GM18870 (cell line): ENCODE measurements at regions not wholly inside any gene's neighbourhood (a gene's known extent, or its start where the extent isn't known, plus 50 kb on each side); places are given as distances from the start of the nearest gene placed in this dataset.

Experiments
- ATAC-seq: cut with Tn5 transposase; IDR thresholded peaks from one replicate; pipeline ENCODE4 v1.9.1; 2021; ENCODE audit warnings: moderate library complexity; ENCODE audit not compliant: unreplicated experiment

DNA sequence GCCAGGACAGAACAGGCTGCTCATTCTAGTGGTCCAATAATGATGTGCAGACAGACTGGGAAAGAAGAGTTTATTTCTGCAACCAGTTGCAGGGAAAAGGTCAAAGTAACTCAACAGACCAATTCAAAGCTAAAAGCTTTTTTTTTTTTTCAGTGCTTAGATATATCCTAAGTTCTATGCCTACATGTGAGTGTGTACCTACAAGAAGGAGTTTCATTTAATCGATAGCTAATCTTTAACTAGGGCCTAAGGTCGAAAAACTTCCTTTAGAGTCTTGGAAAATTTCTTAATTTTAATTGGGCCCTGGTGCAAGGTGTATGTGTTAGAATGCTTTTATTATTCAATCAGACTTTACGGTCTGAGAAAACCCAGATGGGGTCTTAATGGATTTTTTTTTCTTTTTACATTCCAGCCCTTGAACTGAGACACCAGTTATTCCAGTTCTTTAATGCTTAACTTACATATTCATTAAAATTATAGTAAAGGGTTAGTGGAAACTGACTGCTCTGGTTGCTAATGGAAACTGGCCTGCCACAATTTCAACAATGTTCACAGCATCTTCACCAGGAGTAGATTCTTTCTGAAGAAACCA lies 365.3 kb downstream of the MTRR start:
- no peak for ATAC-seq

DNA sequence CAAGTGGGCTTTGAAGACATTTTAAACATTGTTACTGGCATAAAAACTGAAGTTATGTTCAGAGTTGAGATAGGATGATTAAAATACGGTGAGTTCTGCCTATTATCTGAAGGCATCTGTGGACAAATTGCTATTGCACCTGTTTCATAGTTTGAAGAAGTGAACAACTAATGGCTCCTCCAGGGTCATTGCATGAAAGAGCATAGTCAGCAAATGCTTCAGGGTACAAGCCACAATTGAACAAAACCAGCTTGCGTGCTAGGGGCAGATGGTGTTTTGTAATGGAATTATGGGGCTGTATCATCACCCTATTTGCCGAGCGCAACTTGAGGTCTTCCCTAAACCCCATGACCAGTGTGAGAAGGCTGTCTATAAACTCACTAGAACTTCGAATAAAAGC lies 369.1 kb downstream of the MTRR start:
- ATAC-seq, result no peak

DNA sequence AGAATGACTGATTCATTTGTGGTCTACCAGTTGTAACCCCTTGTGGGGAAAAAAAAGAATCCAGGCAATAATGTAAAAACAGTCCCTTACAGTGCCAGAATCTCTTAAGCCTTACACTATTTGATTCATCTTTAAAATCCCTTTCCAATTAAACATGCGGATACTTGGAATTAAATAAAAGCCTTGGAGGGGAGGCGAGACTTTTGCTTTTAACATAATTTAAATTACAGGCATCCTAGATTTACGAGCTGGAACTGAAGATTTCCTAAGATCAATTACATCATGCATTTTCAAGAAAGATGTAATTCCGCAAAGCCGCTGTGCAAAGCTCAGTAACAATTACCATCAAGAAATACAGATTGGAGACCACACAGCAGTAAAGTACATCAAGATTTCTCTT lies 370.2 kb downstream of the MTRR start:
- no peak for ATAC-seq

DNA sequence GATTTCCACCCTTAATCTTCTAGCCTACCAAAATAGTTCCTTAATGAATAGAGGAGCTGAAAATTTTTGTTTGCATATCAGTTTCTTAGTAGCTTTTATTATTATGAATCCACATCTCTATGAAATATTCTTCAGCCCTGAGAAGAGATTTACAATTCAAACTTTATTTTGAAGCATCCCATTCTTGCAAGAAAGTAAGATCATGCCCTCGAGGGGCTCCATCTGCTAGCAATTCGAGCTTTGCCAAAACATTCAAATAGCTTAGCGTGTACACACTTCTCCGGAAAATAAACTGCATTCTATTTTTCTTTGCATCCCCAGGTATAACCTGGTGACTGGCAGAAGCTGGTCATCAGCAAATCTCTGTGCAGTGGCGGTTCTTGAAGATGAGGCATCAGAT lies 370.7 kb downstream of the MTRR start:
- no peak for ATAC-seq

DNA sequence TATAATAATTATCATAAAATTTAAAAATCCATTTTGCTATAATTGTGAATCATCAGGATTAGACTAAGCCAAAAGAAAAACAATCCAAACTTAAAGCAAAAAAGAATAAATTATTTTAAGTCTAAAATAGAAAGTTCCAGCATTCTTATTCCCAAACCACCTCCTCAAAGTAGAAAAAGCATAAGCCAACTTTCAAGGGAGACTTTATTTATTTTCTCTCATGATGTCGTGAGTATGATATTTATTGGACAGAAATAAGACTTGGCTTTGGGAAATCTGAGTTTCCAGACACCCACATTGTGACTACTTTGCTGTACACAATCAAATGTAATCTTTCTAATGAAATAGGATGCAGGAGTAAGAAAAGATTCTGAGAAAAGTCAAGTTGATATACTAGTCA lies 372.1 kb downstream of the MTRR start:
- no peak for ATAC-seq

DNA sequence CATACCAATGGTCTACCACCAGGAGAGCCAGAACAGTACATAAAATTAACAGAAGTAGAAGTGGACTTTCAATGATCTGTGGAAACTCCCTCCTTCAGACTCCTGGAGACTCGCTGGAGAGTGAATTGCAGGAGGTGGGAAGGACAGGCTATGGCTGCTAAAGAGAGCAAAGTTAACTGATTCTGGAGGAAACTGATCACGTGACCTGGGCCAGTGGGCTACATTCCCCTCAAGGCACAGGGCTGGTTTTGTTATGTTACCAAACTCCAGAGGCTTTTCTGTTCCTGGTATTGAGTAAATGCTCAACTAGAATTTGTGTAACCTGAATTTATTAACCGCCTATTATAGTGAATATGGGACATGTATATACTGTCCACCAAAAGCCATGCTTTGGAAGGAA lies 372.6 kb downstream of the MTRR start:
- no peak for ATAC-seq

DNA sequence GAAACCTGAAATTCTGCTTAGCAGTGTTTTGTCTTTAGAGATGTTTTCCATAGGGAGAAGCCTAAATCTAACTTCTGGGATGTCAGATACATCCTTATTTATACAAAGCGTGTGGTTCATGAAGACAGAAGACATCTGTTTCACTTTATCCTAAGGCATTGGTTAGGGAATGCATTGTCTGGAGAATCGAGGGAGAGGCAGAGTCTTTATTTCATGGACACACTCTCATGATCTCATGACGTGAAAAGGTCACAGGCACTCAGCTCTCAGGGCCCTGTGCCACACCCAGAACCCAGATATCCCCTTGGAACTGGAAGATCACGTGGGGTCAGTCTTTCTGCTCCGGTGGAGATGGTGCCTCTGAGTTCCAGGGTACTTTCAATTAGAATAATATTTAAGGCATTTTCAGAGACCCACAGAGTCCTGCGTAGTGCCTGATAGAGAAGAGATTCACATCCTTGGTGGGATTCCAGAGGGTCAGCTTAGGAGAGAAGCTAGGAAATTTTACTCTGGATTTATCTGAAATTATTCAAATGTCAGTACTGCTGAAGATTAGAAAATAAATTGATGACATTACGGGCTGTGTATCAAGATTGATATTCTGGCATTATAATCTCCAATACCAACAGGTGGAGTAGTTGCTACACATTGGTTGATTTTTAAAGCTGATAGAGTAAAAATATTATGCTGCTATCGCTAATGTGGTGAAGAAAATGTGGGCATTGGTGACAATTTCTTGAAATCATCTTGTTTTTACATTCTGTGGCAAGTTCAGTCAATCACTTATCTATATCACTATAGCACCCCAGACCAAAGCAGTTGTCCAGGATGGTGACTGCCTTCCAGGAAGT lies 378.3 kb downstream of the MTRR start:
- ATAC-seq, result no peak

- ATAC-seq, result no peak
Measured at GRCh38 chr5:8253376-8253775, 384.4 kb downstream of the MTRR start.

- no peak for ATAC-seq
Measured at GRCh38 chr5:8254674-8255073, 385.7 kb downstream of the MTRR start.

DNA sequence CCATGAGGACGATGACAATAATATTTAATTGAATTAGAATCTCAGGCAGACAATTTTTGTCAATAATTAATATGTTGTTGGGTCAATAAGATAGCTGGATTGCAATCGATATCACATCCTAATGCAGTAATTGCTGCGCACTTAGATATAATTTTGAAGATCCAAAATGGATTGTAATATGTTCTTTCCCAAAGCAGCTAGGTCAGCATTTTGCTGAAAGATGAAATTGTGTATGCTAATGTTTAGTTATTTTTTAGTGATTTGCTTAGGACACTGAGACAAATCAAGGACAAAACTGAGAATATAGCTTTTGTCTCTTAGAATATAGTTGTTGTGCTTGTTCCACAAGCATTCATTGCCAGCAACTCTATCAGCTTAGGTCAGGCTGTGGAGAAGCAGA lies 389.9 kb downstream of the MTRR start:
- no peak for ATAC-seq

GRCh38 chr5:8270246-8270645 lies 401.3 kb downstream of the MTRR start:
- no peak for ATAC-seq

DNA sequence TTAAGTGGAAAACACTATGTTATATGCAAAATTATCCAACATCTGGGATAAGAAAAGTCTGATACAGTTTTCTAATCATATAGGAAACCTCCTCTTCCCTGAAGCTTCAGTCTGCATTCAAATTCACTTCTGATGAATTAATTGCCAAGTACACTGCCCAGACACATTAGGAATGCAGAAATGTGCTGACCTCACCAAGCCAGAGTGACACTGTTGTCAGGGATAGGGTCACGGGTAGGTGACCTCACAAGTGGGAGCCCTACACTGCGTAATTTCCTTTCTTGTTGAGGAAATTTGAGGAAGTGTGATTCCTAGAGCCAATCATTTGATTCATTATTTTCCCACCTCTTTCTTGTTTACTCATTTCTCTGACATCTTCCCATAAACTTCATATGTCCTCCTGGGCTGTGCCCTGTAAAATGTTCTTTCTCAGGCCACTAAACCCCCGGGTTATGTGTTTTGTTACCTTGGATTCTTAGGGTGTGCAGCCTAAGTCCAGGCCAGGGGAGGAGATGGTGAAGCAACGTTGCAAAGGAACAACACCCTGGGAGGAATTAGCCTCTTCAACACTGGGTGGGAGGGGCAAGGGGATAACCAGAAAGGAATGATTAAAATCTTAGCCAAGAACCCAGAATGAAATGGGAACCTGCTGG lies 411.9 kb downstream of the MTRR start:
- no peak for ATAC-seq

- no peak for ATAC-seq
Measured at GRCh38 chr5:8288334-8288733, 419.4 kb downstream of the MTRR start.

GRCh38 chr5:8288897-8289516 lies 420.1 kb downstream of the MTRR start:
- no peak for ATAC-seq

DNA sequence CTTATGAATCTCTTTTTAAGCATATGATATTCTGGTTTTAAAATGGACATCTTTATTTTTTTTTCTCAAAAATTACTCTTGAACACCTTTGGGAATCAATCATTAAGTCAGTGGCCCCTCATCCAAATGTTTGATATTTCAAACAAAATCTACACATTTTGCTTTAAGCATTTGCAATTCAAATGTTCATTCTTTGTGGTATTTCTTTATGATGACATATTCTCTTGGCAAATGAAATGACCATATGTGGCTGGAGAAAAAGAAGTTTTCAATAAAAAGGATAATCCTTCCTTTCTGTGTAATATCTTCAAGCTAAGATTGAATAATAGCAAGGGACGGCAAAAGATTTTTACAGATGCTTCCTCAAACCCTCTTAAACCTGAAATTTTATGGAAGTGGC lies 420.8 kb downstream of the MTRR start:
- no peak for ATAC-seq

GRCh38 chr5:8290721-8291120 lies 421.8 kb downstream of the MTRR start:
- ATAC-seq, result no peak

DNA sequence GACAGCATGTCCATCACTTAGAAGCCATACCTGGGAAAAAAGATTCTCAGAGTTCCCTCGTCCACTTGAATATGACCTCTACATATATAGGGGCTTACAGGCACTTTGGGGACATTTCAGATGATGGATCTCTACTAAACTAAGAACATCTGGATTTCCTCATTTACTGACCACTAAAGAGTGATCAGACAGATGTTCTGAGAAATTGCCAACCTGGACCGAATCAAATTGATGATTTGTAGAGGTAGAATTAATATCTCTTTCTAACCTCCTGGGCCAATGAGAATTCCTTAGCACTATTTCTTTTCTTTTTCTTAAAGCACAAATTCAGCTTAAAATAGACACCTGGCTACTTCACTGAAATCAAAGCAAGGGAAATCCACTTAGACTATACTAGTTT lies 422.7 kb downstream of the MTRR start:
- no peak for ATAC-seq

GRCh38 chr5:8295141-8295540 lies 426.2 kb downstream of the MTRR start:
- ATAC-seq, result no peak

DNA sequence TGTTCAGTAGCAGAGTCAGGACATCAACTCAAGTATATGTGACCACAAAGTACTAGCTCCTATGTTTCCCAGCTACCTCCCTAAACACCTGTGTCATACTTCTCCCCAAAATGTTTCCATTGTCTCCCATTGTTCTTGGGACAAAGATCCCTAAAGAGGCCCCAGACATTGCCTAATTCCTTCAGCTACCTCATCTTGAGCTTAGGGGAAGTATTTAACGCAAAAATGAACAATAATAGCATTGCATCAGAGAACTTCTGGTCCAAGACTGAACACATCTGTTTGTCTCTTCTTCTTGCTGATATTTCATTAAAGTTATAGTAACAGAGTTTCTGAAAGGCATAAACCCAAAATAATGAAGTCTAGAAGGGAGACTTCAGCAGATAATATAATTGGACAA lies 430.8 kb downstream of the MTRR start:
- no peak for ATAC-seq

GRCh38 chr5:8304341-8304740 lies 435.4 kb downstream of the MTRR start:
- no peak for ATAC-seq

GRCh38 chr5:8306288-8306896 lies 437.4 kb downstream of the MTRR start:
- ATAC-seq, result no peak
